SK-N-SH (cell line): ENCODE measurements at regions not wholly inside any gene's neighbourhood (a gene's known extent, or its start where the extent isn't known, plus 50 kb on each side); places are given as distances from the start of the nearest gene placed in this dataset.

Experiments
- CTCF ChIP-seq: fragments of 200-600 bp; sonication (generic); IDR thresholded peaks from 2 replicates; pipeline ENCODE4 v1.6.1; 2017; ENCODE audit warnings: antibody characterized with exemption, mild to moderate bottlenecking, moderate library complexity
- EP300 ChIP-seq, 2 experiments: IDR thresholded peaks; 2 replicates each; pipeline versions ENCODE4 v1.4.0 to v1.6.1; 2012; ENCODE audit warnings: borderline replicate concordance in 1 of 2, low read depth in 1 of 2, low read length in 1 of 2
- EZH2phosphoT487 ChIP-seq: fragments of 200-600 bp; sonication (generic); IDR thresholded peaks from 2 replicates; pipeline ENCODE4 v1.6.1; 2017; ENCODE audit warnings: low read depth, mixed run types, mild to moderate bottlenecking, antibody characterized with exemption, moderate library complexity, borderline replicate concordance
- FOSL2 ChIP-seq: IDR thresholded peaks from 2 replicates; pipeline ENCODE4 v1.4.0; 2012; ENCODE audit warnings: low read depth, mild to moderate bottlenecking, moderate library complexity, borderline replicate concordance
- GABPA ChIP-seq: IDR thresholded peaks from 2 replicates; pipeline ENCODE4 v1.4.0; 2012; ENCODE audit warnings: low read depth, mild to moderate bottlenecking
- IRF3 ChIP-seq: fragments of 150-350 bp; IDR thresholded peaks from 2 replicates; pipeline ENCODE4 v1.6.1; 2016; ENCODE audit warnings: mild to moderate bottlenecking, low read depth, low read length
- MAX ChIP-seq: IDR thresholded peaks from 2 replicates; pipeline ENCODE4 v1.4.0; 2012; ENCODE audit warnings: low read depth
- RCOR1 ChIP-seq: fragments of 150-350 bp; IDR thresholded peaks from 2 replicates; pipeline ENCODE4 v1.6.1; 2017; ENCODE audit warnings: antibody characterized with exemption, low read length
- REST ChIP-seq: IDR thresholded peaks from 2 replicates; pipeline ENCODE4 v1.6.1; 2012; ENCODE audit warnings: mild to moderate bottlenecking, low read depth, low read length, moderate library complexity
- SIN3A ChIP-seq: IDR thresholded peaks from 2 replicates; pipeline ENCODE4 v1.6.1; 2012; ENCODE audit warnings: low read depth, mild to moderate bottlenecking, low read length, moderate library complexity, borderline replicate concordance

GRCh38 chr4:147151763-147152162, 206.1 kb upstream of the TTC29 start:
- TF ChIP-seq CTCF (no peak), EZH2phosphoT487 (no peak), MAX (no peak), EP300 (IDR thresholded peaks at IDR 0.05; ENCODE audit: borderline replicate concordance in 1 of 2, low read depth in 1 of 2, low read length in 1 of 2) (no peak), IRF3 (no peak), SIN3A (no peak), FOSL2 (no peak), RCOR1 (no peak), GABPA (no peak), REST (no peak)
